HG03342 (cell line): ENCODE measurements at regions not wholly inside any gene's neighbourhood (a gene's known extent, or its start where the extent isn't known, plus 50 kb on each side); places are given as distances from the start of the nearest gene placed in this dataset.
"Not testable (repeated sequence)": the region's sequence is repeated elsewhere in the genome, so short reads cannot be mapped to it uniquely, and the experiment has no call there.

Source experiments
- ATAC-seq: cut with Tn5 transposase; IDR thresholded peaks from one replicate; pipeline ENCODE4 v1.9.1; 2021; ENCODE audit warnings: mild to moderate bottlenecking, moderate library complexity; ENCODE audit not compliant: unreplicated experiment

GRCh38 chr5:124000538-124000937 is 488.6 kb downstream of the CSNK1G3 start:
- no peak for ATAC-seq

DNA sequence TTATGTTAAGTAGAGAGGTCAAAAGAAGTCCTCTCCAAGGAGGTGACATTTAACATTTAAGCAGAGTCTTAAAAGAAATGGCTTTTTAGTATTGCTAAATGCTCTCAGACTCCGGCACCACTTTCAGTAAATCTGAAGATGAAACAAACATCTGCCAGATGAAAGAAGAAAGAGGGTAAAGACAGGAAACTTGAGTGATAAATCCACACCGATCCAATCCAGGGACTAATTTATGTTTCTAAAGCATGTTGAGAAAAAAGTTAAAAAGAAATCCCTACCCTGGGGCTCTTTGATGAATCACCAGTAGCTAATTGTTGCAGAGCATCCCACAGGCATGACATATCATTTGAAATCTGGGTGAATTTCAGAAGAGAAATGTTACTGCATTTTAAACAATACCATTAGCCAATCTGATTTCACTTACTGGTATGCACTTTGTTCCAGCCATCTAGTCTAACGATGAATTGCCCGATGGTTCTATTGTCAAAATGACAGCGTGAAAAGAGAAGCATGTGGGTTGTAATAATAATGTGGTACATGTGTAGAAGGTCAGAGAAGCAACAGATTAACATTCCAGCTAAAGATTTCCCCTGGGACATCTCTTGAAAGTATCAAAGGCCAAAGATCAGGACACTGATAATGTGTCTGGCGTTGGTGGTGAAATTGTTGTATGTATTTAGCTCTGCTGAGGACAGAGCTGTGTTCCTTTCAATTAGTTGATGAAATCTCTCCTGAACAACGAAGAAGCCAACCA is 485.7 kb downstream of the CSNK1G3 start:
- ATAC-seq = no peak

GRCh38 chr5:123997064-123997461 is 485.1 kb downstream of the CSNK1G3 start:
- no peak for ATAC-seq

GRCh38 chr5:123992641-123993040 is 480.7 kb downstream of the CSNK1G3 start:
- ATAC-seq = no peak

DNA sequence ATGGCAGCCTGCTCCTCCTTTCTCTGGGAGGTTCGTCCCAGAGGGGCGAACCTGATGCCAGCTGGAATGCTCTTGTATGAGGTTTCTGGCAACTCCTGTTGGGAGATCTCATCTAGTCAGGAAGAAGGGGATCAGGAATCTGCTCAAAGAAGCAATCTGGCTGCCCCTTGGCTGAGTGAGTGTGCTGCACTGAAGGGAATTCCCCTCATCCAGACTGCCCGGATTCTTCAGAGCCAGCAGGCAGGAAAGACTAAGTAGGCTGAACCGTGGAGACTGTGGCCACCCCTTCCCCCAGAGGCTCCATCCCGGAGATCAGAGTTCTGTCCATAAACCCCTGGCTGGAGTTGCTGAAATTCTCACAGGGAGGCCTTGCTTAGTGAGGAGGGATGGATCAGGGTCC is 476.0 kb downstream of the CSNK1G3 start:
- no peak for ATAC-seq

DNA sequence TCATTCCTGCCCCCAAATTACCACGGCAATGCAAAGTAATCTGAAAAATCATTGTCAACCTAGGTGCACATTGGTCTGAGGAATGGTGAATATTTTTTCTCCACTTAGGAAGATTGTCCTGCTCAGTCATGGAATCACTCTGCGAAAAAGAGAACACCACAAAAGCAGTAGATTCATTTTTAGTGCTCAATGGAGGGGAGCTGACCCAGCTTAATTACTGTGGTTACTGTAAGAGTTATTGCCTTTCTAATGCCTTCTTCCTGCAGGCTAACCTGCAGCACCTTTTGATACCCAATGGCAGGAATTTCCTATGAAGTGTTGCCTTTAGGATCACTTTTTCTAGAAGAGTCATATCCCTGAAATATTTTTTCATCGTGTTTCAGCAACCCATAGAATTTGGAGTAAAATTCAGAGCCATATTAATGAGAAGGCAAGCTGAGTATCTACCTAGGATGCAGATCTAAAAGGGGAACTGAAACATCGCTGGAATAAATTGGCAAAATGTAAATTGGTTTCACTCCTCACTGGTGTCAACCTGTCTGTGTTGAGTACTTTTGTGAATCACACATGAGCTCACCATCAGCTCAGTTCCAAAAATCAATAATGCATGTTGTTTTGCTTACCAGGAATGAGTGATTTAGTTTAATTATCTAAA is 464.5 kb downstream of the CSNK1G3 start:
- ATAC-seq = peak; percentile 87

DNA sequence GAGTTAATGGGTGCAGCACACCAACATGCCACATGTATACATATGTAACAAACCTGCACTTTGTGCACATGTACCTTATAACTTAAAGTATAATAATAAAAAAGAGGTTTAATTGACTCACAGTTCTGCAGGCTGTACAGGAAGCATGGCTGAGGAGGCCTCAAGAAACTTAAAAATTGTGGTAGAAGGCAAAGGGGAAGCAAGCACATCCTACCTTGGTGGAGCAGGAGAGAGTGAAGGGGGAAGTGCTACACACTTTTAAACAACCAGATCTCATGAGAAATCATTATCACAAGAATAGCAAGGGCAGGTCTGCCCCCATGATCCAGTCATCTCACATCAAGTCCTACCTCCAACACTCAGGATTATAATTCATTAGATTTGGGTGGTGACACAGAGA is 463.5 kb downstream of the CSNK1G3 start:
- not testable (repeated sequence) for ATAC-seq

DNA sequence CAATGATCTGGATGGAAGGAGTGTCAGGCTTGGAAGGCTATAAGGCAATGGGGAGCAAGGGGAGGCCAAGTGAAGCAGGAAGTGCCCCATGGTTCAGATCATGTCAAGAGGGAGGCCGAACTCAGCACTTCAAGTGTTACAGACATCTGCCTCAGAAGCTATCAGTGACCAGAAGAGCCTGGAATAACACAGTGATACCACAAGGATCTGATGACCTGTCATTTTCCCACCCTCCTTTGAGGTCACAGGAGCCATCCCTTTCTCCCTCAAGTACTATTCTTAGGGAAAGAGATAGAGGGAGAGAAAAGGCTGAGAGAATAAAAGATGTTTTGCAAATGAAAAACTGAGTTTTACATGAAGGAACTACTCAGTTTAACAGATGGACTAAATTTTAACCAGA is 454.8 kb downstream of the CSNK1G3 start:
- no peak for ATAC-seq

GRCh38 chr5:123965626-123966025 is 453.6 kb downstream of the CSNK1G3 start:
- ATAC-seq = no peak

GRCh38 chr5:123964884-123965283 is 452.9 kb downstream of the CSNK1G3 start:
- no peak for ATAC-seq

DNA sequence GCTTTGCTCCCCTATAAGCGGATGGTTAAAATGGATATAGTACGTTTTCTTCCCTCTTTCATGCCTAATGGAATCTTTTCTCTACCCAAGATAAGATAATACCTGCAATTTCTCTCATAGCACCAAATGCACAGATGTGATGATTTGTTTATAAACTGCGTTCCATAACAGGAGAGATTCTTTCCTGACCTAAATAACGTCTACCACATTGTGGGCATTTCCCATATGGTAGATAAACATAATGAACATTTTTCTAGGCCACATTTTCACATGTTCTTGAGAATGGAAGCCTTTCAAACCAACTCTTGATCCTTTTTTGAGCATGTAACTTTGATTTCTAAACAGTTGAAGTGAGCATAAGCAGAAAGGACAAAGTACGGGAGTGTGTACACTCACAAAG is 448.5 kb downstream of the CSNK1G3 start:
- no peak for ATAC-seq

DNA sequence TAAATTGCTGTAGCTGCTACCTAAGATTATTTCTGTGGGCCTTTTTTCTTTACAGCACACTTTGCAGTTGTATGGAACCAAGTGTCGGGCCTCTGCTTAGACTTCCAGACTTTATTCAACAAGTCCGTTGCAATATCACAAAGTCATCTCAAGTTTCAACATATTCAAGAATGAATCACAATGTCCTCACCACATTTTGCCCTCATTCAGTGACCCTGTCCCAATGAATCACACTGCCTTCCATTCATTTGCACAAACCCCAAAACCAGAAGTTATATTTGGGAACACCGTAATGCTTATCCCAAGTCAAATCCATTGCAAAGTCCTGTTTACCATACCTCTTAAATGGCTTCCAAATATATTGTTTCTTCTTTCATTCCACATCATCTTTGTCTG is 439.6 kb downstream of the CSNK1G3 start:
- ATAC-seq = no peak

GRCh38 chr5:123950701-123951581 is 439.0 kb downstream of the CSNK1G3 start:
- no peak for ATAC-seq

- ATAC-seq = no peak
Observed at GRCh38 chr5:123949807-123950340, 437.9 kb downstream of the CSNK1G3 start.

GRCh38 chr5:123949043-123949804 is 437.2 kb downstream of the CSNK1G3 start:
- no peak for ATAC-seq

DNA sequence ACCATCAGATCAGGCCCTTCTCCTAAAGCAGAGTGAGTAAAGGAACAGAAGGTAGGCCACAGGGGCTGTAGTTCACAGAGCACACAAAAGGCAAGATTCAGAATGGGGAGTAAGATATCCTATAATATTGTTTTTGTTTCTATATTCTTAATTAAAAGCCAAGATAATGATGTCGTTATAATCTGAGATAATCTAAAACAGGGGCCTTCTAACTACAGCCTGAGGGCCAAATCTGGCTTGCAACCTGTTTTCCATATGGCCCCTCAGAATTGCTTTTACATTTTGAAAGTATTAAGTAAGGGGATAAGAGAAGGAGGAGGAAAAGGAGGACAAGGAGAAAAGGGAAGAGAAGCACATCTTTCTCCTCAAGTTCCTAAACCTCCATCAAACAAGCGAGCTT is 435.8 kb downstream of the CSNK1G3 start:
- no peak for ATAC-seq

- no peak for ATAC-seq
Observed at GRCh38 chr5:123945548-123945947, 433.6 kb downstream of the CSNK1G3 start.

- ATAC-seq = no peak
Observed at GRCh38 chr5:123943151-123943550, 431.2 kb downstream of the CSNK1G3 start.

GRCh38 chr5:123940416-123940815 is 428.4 kb downstream of the CSNK1G3 start:
- no peak for ATAC-seq

GRCh38 chr5:123937230-123937629 is 425.3 kb downstream of the CSNK1G3 start:
- no peak for ATAC-seq

GRCh38 chr5:123936548-123936947 is 424.6 kb downstream of the CSNK1G3 start:
- ATAC-seq = no peak
